ENCODE measurements at regions not wholly inside any gene's neighbourhood (a gene's known extent, or its start where the extent isn't known, plus 50 kb on each side); places are given as distances from the start of the nearest gene placed in this dataset.
"Not testable (repeated sequence)": the region's sequence is repeated elsewhere in the genome, so short reads cannot be mapped to it uniquely, and the experiment has no call there.

DNA sequence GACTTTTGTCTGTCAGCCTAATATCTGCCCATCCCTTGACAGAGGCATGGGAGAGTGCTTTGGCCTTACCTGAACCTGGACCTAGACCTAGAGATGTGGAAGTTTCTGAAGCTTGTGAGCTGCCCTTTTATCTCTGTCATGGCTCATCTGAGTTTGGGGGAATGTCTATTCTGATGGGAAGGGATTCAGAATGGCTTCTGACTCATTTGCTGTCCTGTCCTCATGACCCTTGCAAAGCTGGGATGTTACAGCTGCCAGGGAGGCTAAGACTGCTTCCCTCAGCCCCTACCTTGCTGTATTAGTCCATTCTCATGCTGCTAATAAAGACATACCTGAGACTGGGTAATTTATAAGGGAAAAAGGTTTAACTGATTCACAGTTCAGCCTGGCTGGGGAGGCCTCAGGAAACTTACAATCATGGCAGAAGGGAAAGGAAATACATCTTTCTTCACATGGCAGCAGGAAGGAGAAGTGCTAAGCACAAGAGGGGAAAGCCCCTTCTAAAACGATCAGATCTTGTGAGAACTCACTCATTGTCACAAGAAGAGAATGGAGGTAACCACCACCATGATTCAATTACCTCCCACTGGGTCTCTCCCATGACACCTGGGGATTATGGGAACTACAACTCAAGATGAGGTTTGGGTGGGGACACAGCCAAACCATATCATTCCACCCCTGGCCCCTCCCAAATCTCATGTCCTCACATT lies 252.2 kb downstream of the ERMARD start:
- DNase-seq (ENCODE audit: low read depth in 2 of 2, low spot score in 1 of 2): no peak

DNA sequence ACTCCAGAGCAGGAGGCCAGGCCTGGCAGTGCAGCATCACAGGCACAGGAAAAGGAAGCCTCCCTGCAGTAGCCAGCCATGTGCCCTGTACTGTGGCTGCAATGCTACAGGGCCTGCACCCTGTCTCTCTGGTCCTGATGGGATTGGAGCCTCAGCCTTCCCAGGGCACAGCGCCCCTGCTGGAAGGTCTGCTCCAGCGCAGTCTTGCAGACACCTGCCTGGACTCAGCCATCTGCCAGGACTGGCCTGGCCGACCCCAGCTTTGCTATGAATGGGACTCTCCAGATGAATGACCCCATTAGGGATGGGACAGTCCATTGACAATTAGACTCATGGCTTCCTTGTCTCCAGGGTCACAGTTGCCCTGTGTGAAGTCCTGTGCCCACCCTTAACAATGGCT lies 251.6 kb downstream of the ERMARD start:
- DNase-seq (ENCODE audit: low read depth in 2 of 2, low spot score in 1 of 2): no peak

DNA sequence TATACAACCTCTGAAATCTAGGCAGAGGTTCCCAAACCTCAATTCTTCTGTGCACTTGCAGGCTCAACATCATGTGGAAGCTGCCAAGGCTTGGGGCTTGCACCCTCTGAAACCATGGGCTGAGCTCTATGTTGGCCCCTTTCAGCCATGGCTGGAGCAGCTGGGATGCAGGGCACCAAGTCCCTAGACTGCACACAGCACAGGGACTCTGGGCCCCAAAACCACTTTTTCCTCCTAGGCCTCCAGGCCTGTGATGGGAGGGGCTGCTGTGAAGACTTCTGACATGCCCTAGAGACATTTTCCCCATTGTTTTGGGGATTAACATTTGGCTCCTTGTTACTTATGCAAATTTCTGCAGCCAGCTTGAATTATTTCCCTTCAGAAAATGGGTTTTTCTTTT lies 250.4 kb downstream of the ERMARD start:
- not testable (repeated sequence) for DNase-seq (ENCODE audit: low read depth in 2 of 2, low spot score in 1 of 2)

DNA sequence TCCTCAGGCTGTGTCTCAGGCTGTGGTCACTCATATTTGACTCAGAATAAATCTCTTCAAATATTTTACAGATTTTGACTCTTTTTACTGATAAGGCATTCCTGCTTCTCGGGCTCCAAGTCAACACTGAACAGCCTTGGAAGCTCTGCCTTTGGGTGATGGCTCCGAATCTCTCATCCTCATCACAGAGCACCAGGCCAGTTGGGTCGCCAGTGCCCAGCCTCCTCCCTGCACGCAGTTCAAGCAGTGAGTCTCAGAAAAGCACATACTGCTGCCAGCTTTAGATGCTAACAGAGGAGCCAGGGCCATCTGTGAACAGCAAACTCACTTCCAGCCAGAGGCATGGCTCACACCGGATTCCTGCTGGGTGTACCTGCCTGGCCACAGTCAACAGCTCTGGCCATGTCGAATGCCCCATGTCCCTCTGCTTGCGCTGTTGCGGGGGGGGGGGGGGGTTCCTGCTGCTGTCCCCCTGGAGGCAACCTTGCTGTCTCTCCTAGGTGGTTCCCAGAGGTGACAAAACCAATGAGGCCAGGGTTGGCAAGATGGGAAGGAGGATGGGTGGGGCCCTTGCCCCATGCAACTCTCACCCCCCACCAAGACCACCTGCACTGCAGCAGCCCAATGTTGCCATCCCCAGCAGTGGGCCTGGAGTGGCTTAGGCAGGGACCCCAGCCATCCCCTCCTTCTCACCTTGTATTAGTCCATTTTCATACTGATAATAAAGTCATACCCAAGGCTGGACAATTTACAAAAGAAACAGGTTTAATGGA lies 248.8 kb downstream of the ERMARD start:
- no peak for DNase-seq (ENCODE audit: low read depth in 2 of 2, low spot score in 1 of 2)

DNA sequence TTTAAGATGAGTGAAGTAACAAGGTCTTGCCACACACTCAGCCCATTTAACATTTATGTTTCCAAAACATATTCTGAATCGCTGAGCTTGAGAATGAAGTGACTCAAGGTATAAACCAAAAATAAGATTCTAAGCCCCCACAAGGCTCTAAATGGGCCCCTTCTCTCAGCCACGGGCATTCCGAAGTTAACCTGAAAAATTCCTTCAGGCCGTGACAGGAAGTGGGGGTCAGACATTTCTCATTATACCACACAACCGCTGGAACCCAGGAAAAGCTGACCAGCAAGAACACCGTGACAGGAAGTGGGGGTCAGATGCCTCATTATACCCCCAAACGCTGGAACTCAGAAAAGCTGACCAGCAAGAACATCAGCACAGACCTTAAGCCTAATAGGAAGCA lies 247.9 kb downstream of the ERMARD start:
- no peak for DNase-seq (ENCODE audit: low read depth in 2 of 2, low spot score in 1 of 2)

DNA sequence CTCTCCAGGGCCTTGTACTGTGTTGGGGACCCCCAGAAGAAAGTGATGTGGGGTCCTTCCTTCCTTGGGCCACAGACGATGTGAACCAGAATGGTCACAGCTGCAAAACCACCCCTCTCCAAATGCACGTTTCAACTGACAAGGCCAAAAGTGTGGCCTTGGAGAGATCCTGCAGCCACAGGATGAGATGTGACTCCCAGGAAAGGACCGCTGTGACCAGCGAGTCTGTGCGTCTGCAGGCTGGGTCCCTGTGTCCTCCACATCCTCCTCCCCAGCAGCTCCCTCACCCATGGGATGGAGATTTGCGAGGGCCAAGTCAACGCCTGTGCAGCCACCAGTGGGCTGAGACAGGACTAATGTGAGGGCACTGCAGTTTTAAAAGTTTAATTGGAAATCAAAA lies 247.0 kb downstream of the ERMARD start:
- no peak for DNase-seq (ENCODE audit: low read depth in 2 of 2, low spot score in 1 of 2)

DNA sequence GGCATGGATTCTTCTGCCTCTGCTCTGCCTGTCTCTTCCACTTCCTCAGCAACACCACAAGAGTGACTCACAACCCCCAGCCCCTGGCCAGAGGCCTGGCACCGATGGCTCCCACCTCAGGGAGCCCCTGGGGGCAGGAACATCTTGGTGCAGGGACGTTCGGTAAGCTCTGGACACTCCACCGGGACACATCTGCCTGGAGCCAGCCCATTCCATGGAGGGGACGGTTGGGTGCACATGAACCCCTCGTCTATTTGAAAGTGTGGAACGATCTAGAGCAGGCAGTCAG lies 246.5 kb downstream of the ERMARD start:
- DNase-seq (ENCODE audit: low read depth in 2 of 2, low spot score in 1 of 2): no peak

DNA sequence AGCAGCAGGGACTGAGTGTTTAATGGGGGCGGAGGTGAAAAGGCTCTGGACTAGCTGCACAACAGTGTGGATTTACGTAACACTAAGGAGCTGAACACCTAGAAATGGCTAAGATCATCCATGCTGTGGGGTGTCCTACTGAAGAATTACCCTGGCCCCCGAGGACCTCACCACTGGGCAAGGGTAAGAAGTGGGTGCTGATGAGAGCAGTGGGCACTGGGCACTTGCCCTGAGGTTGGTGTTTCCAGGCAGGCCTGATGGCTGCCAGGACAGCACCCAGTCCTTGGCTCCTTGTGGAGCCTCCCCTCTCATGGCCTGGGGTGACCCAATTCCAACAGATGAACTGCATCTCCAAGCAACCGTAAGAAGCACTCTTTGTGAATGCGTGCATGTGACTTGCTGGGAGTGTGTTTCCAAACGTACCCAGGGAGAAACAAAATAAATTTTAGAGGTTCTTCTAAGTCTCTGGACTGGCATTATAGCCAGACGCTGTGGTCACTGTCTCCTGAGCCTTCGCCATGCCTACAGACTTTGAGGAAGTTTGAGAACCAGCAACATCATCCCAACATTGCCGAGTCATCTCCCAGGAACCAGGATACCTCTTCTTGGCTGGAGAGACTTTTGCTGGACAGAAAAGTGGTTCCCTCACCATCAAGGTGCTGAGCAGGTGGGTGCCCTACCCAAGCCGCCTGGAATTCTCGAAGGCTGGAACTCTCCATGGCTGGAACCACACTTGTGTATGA lies 245.9 kb downstream of the ERMARD start:
- no peak for DNase-seq (ENCODE audit: low read depth in 2 of 2, low spot score in 1 of 2)

DNA sequence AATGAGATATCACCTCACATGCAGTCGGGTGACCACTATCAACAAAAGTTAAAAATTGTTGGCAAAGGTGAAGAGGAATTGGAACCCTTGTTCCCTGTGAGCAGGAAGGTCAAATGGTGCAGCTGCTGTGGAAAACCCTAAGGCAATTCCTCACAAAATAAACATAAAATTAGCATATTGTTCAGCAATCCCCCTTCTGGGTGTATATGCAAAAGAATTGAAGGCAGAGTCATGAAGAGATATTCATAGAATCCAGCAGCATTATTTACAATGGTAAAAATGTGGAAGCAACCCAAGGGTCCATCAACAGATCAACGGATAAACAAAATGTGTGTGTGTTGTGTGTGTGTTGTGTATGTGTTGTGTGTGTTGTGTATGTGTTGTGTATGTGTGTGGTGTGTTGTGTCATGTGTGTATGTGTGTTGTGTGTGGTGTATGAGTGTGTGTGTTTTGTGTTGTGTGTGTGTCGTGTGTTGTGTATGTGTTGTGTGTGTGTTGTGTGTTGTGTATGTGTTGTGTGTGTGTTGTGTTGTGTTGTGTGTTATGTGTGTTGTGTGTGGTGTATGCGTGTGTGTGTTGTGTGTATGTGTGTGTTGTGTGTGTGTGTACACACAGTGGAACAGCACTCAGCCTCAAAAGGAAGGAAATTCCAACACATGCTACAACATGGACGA lies 245.1 kb downstream of the ERMARD start:
- no peak for DNase-seq (ENCODE audit: low read depth in 2 of 2, low spot score in 1 of 2)

DNA sequence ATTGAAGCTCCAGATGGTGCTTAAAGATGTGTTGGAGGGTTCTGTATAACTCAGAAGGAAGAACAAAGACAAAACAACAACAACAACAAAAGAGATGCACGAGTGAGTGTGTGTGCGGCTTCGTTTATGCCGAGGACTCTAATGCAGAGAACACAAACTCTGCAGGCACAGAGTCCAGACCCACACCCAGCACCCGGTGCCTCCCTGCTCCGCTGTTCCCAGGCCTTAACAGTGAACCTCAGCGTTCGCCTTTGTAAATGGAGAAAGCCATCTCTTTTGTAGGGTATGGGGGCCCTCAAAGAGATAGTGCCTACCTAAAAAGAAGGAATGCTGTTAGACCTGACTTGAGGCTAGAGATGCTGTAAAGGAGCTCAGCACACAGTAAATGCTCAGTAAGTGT lies 243.3 kb downstream of the ERMARD start:
- no peak for DNase-seq (ENCODE audit: low read depth in 2 of 2, low spot score in 1 of 2)

DNA sequence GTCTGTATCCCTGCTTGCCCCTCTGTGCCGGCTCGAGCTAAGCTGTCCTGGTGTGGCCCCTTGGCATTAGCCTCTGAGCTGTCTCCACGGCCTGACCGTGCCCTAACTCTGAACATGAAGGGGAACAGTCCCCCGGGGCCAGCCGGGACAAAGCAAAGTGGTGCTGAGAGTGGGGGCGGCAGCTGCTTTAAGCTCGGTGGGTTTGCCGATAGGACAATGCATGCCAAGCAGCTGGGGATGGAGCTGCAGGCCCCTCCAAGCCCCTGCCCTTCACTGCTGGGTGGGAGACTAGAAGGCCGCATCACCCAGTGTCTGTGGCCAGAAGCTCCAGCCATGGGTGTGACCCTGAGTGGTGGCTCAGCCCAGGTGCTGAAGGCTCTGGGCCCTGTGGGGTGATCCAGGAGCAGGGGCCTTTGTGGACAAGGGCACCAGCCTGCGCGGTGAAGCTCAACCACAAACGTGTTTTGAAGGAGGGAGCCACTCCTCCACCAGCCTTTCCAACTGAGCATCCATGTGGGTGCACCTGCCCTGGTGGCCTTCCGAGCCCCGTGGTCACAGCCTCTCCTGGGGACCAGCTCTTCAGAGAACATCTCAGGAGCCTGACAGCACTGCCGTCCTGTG lies 242.5 kb downstream of the ERMARD start:
- no peak for DNase-seq (ENCODE audit: low read depth in 2 of 2, low spot score in 1 of 2)

DNA sequence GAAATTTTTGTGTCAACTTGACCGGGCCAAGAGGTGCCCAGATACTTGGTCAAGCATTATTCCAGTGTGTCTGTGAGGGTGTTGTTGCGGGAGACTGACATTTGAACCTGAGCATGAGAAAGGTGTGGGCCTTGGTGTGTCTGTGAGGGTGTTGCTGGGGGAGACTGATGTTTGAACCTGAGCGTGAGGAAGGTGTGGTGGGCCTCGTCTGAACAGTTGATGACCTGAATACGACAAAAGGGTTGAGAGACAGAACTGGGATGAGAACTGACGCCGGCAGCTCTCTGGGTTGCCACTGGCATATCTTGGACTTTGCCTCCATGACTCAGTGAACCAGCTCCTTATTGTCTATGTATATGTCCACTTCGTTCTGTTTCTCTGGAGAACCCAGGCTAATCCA lies 240.5 kb downstream of the ERMARD start:
- DNase-seq (ENCODE audit: low read depth in 2 of 2, low spot score in 1 of 2): no peak

DNA sequence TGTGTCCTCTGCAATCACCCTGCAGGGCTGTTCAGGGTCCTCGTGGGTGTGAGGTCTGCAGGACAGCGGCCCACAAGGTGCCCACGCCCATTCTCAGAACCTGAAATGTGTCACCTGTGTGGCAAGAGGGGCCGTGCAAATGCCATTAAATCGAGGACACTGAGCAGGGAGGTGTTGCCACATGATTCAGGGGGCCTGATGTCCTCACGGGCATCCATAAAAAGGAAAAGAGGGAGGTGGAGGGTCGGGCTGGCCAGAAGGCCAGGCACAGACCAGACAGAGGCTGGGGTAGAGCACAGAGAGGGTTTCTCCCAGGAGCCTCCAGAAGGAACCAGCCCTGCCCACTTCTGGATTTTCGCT lies 239.6 kb downstream of the ERMARD start:
- no peak for DNase-seq (ENCODE audit: low read depth in 2 of 2, low spot score in 1 of 2)

DNA sequence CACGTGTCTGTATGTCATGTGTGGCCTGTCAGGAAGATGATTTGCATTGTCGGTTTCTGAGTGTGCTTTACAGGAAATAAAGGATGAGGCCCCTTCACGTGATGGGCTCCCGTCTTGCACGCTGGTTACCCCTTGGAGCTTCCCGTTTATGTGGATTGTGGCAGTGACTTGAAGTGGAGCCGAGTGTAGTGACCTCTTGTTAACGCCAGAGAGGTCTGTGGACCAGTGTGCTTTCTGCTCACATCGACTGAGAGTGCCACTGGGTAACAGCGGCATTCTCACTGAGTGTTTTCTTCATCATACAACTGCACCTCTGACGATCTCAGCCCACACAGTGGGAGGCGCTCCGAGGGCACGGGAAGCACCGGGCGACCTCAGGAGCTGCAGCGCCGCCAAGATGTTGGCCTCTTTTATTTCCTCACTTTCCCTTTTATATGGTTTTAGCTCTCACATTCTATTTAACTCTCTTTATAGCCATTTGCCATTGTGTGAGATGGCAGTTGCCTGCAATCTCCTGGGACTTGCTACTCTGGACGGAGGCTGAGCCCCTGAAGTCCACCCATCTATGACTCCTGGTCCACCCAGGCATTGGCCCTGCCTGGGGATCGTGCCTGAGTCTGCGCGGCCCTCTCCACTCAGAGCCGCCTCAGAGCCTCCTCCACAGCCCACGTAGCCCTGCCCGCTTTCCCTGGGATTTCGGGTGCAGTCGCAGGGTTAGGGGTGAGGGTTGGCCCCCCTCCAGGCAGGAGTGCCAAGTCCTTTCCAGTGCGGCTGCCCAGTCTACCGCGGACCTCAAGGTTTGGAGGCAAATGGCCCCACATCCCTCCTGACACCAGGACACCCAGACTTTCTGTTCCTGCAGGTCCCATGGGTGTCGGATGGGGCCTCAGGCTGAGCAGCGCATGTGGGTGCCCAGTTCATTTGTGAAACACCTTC lies 238.9 kb downstream of the ERMARD start:
- no peak for DNase-seq (ENCODE audit: low read depth in 2 of 2, low spot score in 1 of 2)

DNA sequence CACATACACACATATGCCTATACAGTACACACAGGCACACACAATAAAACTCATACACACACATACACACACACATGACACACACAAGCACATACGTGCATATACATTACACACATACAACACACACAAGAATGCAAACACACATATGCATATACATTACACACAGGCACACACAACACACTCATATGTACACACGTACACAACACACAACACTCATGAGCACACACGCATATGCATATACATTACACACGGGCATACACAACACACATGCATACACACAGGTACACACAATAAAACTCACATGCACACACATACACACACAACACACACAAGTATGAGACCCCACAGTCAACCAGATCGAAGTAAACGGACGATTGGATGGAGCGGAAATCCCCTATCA lies 238.2 kb downstream of the ERMARD start:
- no peak for DNase-seq (ENCODE audit: low read depth in 2 of 2, low spot score in 1 of 2)

DNA sequence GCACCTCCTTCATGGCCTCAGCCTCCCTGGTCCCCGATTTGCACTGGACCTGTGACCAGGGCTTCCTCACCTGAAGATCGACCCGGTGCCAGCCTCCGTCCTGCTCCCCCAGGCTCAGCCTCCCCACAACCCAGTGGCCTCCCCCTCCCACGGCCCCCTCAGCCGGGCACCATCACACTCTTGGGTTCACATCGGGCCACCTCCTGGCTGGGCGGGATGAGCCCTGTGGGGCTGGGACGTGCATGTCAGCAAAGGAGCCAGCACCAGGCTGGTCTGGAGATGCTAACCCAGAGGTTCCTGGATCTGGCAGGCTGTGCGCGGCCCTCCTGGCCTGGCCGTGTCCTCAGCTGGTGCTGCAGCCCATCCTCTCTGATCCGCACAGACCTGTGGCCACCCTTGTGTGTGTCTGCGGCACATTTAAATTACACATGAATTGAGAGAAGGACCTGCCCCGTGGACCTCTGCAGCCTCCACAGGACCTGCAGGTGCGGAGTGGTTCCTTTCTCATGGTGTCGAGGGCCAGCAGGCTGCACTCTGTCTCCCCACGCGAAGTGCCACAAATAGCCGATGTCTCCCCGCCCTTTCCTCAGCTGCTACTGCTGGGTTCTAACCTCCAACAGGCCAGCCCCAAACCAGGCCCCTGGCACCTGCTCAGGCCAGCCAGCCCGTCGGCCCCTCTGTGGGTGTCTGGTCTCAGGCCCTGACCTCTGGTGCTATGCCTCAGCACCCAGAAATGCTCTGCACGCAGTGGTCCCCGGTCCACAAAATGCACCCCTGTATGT lies 237.5 kb downstream of the ERMARD start:
- DNase-seq (ENCODE audit: low read depth in 2 of 2, low spot score in 1 of 2): no peak

DNA sequence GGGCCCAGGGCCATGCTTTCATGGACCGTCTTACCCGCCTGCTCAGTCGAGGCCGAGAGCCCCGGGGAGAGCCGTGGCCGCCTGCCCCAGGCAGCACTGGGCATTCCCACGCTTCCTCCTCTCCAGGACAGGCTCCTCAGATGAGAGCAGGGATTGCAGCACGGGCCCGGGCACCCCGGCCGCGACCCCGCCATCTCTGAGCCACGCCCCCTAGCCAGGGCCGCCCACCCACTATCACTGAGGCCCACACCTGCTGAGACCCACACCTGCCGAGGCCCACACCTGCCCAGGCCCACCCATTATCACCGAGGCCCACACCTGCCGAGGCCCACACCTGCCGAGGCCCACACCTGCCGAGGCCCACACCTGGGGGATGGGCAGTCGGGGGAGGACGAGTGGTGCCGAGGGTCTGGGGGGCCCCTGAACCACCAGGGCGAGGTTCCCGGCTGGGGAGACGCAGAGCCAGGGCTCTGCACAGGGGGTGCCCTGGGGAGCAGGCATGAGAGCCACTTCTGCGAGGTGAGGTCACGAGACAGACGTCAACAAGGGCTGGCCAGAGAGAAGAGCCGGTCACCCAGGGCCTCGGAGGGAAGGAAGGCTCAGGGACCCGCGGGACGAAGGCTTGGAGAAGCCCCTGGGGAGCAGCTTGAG lies 235.6 kb downstream of the ERMARD start:
- DNase-seq (ENCODE audit: low read depth in 2 of 2, low spot score in 1 of 2): no peak

DNA sequence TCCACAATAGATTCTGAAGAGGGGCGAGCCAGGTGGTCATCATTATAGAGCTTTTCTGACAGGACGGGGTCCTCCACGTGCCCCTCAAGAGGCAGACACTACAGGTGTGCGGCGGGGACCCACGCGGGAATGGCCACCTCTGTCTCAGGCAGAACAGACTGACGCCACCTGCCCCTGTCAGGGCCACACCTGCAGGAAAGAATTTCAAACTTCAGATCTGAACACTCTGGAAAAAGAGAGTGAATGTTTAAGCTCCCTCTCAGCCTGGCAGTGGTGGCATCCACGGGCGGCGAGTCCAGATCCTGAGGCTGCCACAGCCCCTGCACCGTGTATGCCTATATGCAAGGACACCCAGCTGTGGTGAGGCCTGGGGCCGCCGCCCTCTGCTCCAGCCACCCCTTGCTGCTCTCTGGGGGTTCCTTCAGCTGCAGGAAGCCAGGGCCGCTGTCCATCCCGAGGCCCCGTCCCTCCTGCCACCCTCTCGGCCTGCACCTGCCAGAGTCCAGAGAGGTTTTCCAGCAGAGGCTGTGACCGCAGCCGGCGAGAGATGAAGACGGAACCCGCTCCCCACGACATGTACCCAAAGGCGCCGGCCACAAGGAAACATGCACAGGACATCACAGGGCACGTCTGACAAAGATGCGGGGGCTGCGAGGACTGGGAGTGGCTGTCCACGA lies 234.9 kb downstream of the ERMARD start:
- no peak for DNase-seq (ENCODE audit: low read depth in 2 of 2, low spot score in 1 of 2)

Data from stimulated activated CD8-positive, alpha-beta memory T cell treated with anti-CD3 and anti-CD28 coated beads, Interleukin-4, amount 100 ng/mL, for 1 hour (primary cell).